ENCODE measurements at regions not wholly inside any gene's neighbourhood (a gene's known extent, or its start where the extent isn't known, plus 50 kb on each side); places are given as distances from the start of the nearest gene placed in this dataset.
A peak's percentile ranks its signal among the peaks of the same experiment; 100 is the strongest.

DNA sequence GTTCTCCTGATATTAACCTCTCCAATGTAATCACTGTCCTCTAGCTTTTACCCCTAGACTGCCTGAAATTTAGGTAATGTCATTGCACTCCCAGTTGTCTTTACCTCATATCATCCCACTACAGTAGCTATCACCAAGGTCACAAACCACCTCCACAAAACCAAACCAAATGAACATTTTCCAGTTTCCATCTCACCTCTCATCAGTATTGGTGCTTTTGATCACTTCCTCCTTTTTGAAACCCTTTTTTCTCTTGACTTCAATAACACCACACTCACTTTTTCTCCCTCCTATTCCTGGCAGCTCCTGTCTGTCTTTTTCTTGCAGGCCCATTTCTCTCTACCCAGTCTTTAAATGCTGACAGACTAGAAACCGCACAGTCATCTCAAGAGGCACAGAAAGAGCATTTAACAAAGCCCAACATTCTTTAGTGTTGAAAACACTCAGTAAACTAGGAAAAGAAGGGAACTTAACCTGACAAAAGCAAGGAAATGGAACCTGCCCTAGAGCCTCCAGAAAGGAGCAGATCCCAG is 95.9 kb upstream of the SIX2 start:
- POLR2A ChIA-PET (ENCODE audit: unreplicated experiment): no interaction called here

DNA sequence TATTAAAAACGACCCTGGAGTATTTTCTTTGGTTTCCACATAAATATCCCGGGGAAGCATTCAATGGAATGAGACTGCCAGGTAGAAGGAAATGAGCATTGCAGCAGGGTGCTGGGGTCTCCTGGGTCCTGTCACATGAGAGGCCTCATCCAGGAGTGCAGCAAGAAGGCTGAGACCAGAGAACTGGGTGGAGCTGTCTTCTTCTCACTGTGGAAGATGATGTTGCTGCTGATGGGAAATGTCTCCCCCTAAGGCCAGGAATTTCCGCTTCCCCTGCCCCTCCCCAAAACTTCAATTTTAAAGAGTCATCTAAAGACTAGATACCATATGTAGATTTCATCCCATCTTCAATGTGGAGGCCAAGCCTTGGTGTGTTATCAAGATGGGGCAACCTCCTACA is 95.2 kb upstream of the SIX2 start:
- ChIA-PET POLR2A (ENCODE audit: unreplicated experiment) (no interaction called here), CTCF (no interaction called here)
- intact Hi-C loops (cut with micrococcal nuclease): loop anchor here (1.0 to 5.0 kb wide), 3 partner anchors 16 to 138 kb away; no protein-coding TSS in a partner anchor
- Histone ChIP-seq H3K9me2 (replicated peaks; ENCODE audit: low read length) (no peaks in the 10 kb centered on the region), H2AFZ (ENCODE audit: low read length) (no peak overlapping the region), H3K27ac (ENCODE audit: low read length) (peak overlapping the region; percentile 89), H3K79me2 (ENCODE audit: low read length) (no peaks in the 10 kb centered on the region), H3K36me3 (ENCODE audit: low read depth, low read length) (no peaks in the 10 kb centered on the region), H3K4me1 (ENCODE audit: insufficient read depth, low read length) (peaks cover 38% of the 10 kb centered on the region), H3K4me2 (ENCODE audit: low read length) (peak overlapping the region; percentile 73), H4K20me1 (ENCODE audit: low read length) (no peaks in the 10 kb centered on the region), H3K9ac (ENCODE audit: low read length) (peak overlapping the region; percentile 57), H3K4me3 (ENCODE audit: low read length) (peak overlapping the region; percentile 33; the same call in 1 of the 2 replicates), H3K9me3 (ENCODE audit: low read length) (no peaks in the 10 kb centered on the region), H3F3A (ENCODE audit: low read length, unreplicated experiment) (no peaks in the 10 kb centered on the region), H3K27me3 (ENCODE audit: low read length) (no peaks in the 10 kb centered on the region)
- ATAC-seq: no peak
- BruUV-seq (replicated peaks): no TSS peak
- TF ChIP-seq, protein P1, sequence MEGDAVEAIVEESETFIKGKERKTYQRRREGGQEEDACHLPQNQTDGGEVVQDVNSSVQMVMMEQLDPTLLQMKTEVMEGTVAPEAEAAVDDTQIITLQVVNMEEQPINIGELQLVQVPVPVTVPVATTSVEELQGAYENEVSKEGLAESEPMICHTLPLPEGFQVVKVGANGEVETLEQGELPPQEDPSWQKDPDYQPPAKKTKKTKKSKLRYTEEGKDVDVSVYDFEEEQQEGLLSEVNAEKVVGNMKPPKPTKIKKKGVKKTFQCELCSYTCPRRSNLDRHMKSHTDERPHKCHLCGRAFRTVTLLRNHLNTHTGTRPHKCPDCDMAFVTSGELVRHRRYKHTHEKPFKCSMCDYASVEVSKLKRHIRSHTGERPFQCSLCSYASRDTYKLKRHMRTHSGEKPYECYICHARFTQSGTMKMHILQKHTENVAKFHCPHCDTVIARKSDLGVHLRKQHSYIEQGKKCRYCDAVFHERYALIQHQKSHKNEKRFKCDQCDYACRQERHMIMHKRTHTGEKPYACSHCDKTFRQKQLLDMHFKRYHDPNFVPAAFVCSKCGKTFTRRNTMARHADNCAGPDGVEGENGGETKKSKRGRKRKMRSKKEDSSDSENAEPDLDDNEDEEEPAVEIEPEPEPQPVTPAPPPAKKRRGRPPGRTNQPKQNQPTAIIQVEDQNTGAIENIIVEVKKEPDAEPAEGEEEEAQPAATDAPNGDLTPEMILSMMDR (conservative IDR thresholded peaks at IDR 0.05; ENCODE audit: low read depth, low read length): no peak
- TF ChIP-seq EZH2 (IDR thresholded peaks at IDR 0.05; ENCODE audit: low read length, unreplicated experiment): no peak
- TF ChIP-seq EZH2phosphoT487 (IDR thresholded peaks at IDR 0.05; ENCODE audit: borderline replicate concordance, low read length): no peak
- no peak for DNase-seq

More for the DNA sequence above, 95.9 kb upstream of the SIX2 start:
- Histone ChIP-seq H3K9me3 (ENCODE audit: low read length) (no peaks in the 10 kb centered on the region), H3K27ac (ENCODE audit: low read length) (0 out of 2 replicates have a peak overlapping the region, but pooled peaks have one; percentile 89), H3K9me2 (replicated peaks; ENCODE audit: low read length) (no peaks in the 10 kb centered on the region), H3K4me2 (ENCODE audit: low read length) (no peak overlapping the region), H3K4me3 (ENCODE audit: low read length) (no peak overlapping the region), H3K79me2 (ENCODE audit: low read length) (no peaks in the 10 kb centered on the region), H2AFZ (ENCODE audit: low read length) (peak overlapping the region; percentile 35; the same call in 1 of the 2 replicates), H3F3A (ENCODE audit: low read length, unreplicated experiment) (no peaks in the 10 kb centered on the region), H3K9ac (ENCODE audit: low read length) (no peak overlapping the region), H4K20me1 (ENCODE audit: low read length) (no peaks in the 10 kb centered on the region), H3K4me1 (ENCODE audit: insufficient read depth, low read length) (peaks cover 38% of the 10 kb centered on the region), H3K36me3 (ENCODE audit: low read depth, low read length) (no peaks in the 10 kb centered on the region), H3K27me3 (ENCODE audit: low read length) (no peaks in the 10 kb centered on the region)
- intact Hi-C loops (cut with micrococcal nuclease): no loop called here
- no peak for TF ChIP-seq EZH2 (IDR thresholded peaks at IDR 0.05; ENCODE audit: low read length, unreplicated experiment)
- TF ChIP-seq, protein P1 (conservative IDR thresholded peaks at IDR 0.05; ENCODE audit: low read depth, low read length): no peak
- TF ChIP-seq EZH2phosphoT487 (IDR thresholded peaks at IDR 0.05; ENCODE audit: borderline replicate concordance, low read length): no peak
- DNase-seq (no peak), ATAC-seq (no peak)
- CTCF ChIA-PET: no interaction called here
- no TSS peak for BruUV-seq (replicated peaks)
